NCI-H1105 treated with DMSO at 0.1 percent for 48 hours (cell line): ENCODE measurements at regions not wholly inside any gene's neighbourhood (a gene's known extent, or its start where the extent isn't known, plus 50 kb on each side); places are given as distances from the start of the nearest gene placed in this dataset.

Source experiments
- DNase-seq: peaks from one replicate; lab custom pipeline; 2025; lab: John Stamatoyannopoulos, UW

GRCh38 chr14:26304056-26304455, 293.8 kb downstream of the NOVA1 start:
- DNase-seq = no peak

GRCh38 chr14:26293909-26294308, 303.9 kb downstream of the NOVA1 start:
- no peak for DNase-seq

GRCh38 chr14:26289891-26290486, 307.8 kb downstream of the NOVA1 start:
- DNase-seq = no peak

- DNase-seq = no peak
Observed at GRCh38 chr14:26286913-26287205, 311.0 kb downstream of the NOVA1 start.

DNA sequence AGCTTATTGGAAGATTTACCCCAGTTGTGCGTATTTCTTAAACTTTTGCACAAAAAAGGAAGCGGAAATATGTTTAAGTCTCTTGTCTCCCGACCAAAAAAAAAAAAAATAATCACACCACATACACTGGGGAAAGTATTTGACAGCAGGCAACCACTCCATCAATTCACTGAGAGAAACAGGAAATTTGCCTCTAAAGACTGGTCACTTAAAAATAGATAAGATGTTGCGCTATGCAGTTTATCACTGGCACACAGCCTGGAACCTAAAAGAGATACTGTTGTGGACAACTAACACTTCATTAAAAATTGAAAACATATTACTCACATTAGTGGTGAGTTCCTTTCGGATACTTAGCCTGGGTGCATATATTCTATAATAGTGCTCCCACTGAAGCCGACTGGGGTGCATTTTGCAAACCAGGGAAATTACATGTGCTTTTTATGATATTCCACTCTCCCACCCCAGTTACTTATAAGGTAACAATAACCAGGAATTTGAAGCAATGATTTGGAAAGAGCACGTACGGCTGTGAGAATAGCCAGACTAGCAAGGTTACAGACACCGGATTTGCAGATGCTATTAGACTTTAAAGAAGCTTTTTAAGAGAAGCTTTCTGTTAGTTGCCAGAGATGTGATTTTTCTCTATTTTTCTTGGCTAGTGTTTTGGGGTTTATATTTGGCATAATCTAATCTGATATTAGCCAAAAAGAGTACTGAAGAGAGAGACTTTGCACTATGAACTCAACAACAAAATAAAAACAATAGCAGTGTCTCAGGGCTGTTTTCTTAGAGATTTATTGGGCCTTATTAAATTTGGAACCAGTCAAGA, 311.5 kb downstream of the NOVA1 start:
- DNase-seq = no peak

DNA sequence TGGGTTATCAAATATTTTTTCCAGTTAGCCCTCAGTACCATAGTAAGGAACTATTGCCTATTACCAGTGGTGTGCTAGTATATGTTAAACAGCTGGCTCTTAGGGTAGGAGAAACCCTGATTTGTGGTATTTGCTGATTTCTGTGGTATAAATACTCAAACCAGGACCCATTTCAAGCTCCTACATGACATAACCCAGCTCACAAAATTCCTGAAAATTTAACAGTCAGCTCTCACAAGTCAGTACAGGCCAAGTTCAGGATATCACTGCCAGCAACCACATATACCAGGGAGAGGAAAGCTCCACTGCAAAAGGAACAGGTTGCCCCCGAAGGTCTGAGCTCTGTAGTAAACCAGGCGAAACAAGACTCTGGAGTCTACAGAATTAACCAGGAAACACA, 315.3 kb downstream of the NOVA1 start:
- DNase-seq = no peak

GRCh38 chr14:26282011-26282410, 315.8 kb downstream of the NOVA1 start:
- peak; percentile 24 for DNase-seq

DNA sequence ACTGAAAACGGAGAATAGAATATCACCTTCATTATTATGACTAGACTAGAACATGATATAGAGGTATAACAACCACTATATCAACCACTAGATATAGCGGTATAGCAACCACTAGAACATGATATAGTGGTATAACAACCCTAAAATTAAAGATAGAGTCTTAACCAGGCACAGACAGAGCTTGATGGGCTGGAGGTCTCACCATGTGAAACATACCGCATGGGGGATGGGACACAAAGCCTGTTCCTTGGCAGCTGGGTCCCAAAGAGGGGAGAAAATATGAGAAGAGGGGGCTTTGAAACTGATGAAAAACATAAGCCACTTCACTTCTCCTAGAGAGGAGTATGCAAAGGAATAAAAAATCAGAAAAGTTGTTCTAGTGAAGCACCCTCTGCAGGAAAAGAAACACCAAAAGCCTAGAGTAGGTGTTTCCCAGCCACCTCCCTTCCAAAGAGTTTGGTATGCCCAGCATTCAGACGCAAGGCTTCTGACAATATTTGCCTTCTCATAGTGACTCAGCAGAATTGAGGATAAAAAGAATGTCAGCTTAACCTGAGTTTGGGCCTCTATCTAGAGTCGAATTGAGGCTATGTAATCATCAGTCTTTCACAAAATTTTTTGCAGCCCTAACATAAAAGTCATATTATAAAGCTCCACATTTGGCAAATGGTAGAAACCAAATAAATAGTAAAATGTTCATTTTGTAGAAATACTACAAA, 316.4 kb downstream of the NOVA1 start:
- DNase-seq = peak; percentile 33

DNA sequence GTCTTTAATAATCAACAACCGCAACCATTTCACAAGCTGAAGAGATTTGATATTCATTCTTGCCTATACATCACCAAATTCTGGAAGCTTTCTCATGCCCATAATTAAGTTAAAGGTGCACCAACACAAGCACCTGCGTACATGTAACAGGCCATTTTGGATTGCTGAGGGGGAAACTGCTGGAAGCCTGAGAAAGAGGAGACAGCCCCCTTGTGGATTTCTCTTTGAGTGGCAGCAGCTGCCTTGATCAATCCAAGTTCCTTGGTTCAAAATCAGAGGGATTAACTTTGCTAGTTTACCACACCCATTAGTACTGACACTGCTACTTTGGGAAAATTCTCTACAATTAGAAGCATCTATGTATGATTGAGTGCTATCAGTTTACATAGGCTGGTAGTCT, 321.1 kb downstream of the NOVA1 start:
- DNase-seq = peak; percentile 49

- DNase-seq = no peak
Observed at GRCh38 chr14:26265170-26265685, 332.6 kb downstream of the NOVA1 start.

- no peak for DNase-seq
Observed at GRCh38 chr14:26261368-26262122, 336.3 kb downstream of the NOVA1 start.

DNA sequence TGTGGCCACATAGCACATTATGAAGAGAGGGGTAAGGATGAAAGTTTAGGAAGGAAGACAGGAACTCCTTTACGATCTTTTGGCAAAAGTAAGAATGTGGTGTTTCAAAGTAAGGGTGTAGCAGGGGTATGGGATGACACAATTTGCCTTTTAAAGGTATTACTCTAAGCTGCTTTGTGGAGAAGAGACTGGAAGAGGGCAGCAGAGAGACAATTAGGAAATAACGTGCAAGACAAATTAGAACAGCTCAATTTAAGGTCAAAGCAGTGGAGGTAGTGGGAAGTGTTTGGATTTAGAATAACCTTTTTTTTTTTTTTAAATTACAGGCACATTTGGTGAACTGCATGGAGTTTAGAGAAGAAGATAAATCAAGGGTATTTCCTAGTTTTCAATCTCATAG, 342.6 kb downstream of the NOVA1 start:
- no peak for DNase-seq

GRCh38 chr14:26252176-26252575, 345.7 kb downstream of the NOVA1 start:
- no peak for DNase-seq

- no peak for DNase-seq
Observed at GRCh38 chr14:26233118-26233517, 364.7 kb downstream of the NOVA1 start.

GRCh38 chr14:26218861-26219260, 379.0 kb downstream of the NOVA1 start:
- no peak for DNase-seq

DNA sequence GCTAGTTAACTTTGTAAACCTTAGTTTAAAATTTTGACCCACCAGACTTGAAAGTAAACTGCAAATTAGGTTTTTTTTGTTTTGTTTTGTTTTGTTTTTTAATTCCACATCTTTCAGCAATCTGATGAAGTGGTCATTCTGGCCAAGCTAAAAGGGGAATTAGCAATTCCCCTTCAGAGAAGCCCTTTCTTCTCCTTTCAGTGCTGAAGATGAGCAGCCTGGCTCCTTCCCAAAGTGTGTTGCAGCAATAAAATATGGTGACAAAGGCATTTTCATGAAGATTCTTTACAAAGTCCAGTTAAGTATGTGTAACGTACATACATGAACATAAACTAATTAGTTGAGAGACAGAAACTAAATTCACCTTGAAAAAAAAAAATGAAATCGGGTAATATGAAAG, 380.1 kb downstream of the NOVA1 start:
- no peak for DNase-seq

GRCh38 chr14:26216786-26217185, 381.0 kb downstream of the NOVA1 start:
- no peak for DNase-seq

- no peak for DNase-seq
Observed at GRCh38 chr14:26213846-26214575, 383.8 kb downstream of the NOVA1 start.

DNA sequence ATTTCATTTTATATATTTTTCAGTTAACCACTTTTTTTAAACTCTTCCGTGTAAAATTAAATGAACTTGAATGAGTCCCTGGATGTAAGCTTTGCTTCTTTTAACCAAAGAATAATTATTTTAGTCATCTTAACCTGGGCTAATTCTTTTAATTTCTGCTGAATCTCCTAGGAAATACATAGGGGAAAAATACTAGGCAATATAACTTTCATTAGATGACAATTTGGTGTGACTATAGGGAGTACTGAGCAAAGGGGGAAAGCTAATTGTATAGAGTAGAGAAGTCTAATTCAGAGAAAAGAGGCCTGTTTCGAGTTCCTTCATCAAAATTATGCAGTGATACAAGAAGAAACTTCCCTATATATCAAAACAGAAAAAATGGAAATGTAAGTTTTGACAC, 388.1 kb downstream of the NOVA1 start:
- no peak for DNase-seq

- no peak for DNase-seq
Observed at GRCh38 chr14:26206640-26207039, 391.2 kb downstream of the NOVA1 start.

DNA sequence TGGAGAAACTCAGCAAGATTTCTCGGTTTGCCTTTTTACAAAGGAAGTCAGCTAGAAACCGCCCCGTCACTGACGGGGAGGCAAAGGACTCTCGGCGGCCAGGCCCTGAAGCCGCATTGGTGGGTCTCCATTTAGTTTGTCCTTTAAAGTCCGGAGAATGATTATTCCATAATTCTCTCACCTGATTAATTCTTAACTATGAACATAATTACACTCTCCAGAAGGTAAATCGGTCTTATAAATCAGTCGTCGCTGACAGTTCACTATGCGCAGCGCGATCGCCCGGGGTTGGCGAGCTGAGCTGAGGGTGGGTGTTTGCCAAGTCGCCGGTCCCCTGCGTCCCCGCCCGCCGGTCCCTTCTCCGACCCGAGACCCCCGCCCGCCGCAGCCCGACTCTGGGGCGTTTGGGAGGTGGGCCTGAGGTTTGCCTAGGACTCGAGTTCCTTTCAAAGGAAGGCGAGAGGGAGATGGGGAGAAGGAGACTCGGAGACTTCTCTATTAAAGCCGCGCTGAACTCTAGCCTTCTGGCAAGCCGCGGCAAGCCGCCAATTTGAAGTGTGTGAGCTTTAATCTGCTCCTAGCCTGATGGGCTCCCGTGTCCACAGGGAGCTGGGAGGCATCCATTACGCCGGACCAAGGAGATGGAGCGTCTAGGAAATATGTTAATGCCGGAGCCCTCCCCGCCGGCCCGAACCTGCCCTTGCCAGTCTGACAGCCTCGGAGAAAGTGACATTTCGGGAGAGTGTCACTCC, 392.9 kb downstream of the NOVA1 start:
- DNase-seq = peak; percentile 80
